AG04449 (cell line): ENCODE measurements at regions not wholly inside any gene's neighbourhood (a gene's known extent, or its start where the extent isn't known, plus 50 kb on each side); places are given as distances from the start of the nearest gene placed in this dataset.
A peak's percentile ranks its signal among the peaks of the same experiment; 100 is the strongest.
"Not testable (repeated sequence)": the region's sequence is repeated elsewhere in the genome, so short reads cannot be mapped to it uniquely, and the experiment has no call there.

ENCODE experiments used
- CTCF ChIA-PET: fragments of 350-600 bp; formaldehyde crosslinking; extraction: SDS; loops from one replicate; lab custom pipeline; 2021; ENCODE audit warnings: antibody characterized with exemption; lab: Yijun Ruan, JAX
- POLR2A ChIA-PET: fragments of 400-600, 350-600 bp; formaldehyde crosslinking; extraction: SDS; loops from one replicate; lab custom pipeline; 2020; ENCODE audit warnings: antibody characterized with exemption, inconsistent platforms; lab: Yijun Ruan, JAX
- DNase-seq: peaks from one replicate; pipeline ENCODE4 v3.0.0-alpha.2; 2010; ENCODE audit warnings: low read depth, low spot score
- H3K4me3 ChIP-seq: 2 replicates; pipeline ENCODE4 v1.5.1; 2011; ENCODE audit warnings: low read depth, mild to moderate bottlenecking, control low read depth, low read length
- TF ChIP-seq, protein P1 (sequence below): IDR thresholded peaks from one replicate; pipeline ENCODE4 v1.5.1; 2011; ENCODE audit warnings: mild to moderate bottlenecking, moderate library complexity, low read length, control low read depth, inconsistent platforms; ENCODE audit not compliant: insufficient read depth; ENCODE audit errors: missing control alignments

DNA sequence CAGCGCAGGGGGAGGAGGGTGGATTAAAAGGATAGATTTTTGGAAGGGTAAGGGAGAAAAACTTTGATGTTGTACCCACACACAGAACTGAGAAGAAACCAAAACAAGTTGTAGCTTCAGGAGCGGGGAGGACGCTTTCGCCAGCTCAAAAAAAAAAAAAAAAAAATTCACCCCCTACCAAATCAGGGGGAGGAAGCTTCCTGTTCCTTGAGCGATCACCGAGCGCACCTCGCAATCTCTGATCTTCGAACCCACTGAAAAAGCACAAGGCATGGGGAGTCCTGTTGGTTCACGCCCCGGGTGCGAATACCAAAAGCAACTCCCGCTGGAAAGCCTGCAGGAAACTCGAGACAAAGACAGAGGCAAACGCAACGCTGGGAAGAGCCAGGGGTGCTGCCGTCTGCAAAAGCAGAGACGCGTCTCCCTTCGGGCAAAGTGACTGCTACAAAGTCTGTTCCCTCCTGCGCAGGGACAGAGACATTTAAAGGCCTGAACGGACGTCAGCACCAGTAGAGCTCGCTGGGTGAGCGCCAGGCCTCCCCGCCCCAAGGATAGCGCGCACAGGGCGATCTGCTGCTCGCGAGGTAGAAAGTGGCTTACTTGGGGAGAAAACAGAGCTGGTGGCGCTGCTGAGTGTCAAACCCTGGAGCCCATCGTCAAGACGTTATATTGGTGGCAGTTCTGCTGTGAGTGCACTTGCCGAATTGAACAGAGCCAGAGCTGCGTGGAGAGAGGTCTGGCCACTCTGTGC lies 190.4 kb downstream of the USP22 start:
- TF ChIP-seq, protein P1, sequence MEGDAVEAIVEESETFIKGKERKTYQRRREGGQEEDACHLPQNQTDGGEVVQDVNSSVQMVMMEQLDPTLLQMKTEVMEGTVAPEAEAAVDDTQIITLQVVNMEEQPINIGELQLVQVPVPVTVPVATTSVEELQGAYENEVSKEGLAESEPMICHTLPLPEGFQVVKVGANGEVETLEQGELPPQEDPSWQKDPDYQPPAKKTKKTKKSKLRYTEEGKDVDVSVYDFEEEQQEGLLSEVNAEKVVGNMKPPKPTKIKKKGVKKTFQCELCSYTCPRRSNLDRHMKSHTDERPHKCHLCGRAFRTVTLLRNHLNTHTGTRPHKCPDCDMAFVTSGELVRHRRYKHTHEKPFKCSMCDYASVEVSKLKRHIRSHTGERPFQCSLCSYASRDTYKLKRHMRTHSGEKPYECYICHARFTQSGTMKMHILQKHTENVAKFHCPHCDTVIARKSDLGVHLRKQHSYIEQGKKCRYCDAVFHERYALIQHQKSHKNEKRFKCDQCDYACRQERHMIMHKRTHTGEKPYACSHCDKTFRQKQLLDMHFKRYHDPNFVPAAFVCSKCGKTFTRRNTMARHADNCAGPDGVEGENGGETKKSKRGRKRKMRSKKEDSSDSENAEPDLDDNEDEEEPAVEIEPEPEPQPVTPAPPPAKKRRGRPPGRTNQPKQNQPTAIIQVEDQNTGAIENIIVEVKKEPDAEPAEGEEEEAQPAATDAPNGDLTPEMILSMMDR = no peak
- ChIA-PET POLR2A (no interaction called here), CTCF (interaction anchor here (0.8 to 1.6 kb wide), 3 partner anchors 51 to 731 kb away, joined by 3 read pairs; no protein-coding TSS in a partner anchor)
- H3K4me3 ChIP-seq = peak overlapping the region; percentile 8; the same call in 1 of the 2 replicates
- no peak for DNase-seq

GRCh38 chr17:20852990-20853370 lies 189.8 kb downstream of the USP22 start:
- CTCF ChIA-PET = interaction anchor here (0.8 to 1.6 kb wide), 2 partner anchors 51 to 140 kb away, joined by 3 read pairs; no protein-coding TSS in a partner anchor
- H3K4me3 ChIP-seq = no peak overlapping the region
- TF ChIP-seq, protein P1 = no peak

GRCh38 chr17:20855910-20856470 lies 186.8 kb downstream of the USP22 start:
- not testable (repeated sequence) for DNase-seq, H3K4me3 ChIP-seq
- ChIA-PET CTCF (interaction anchor here (1.5 kb wide), 1 partner anchor 734 kb away, joined by 3 read pairs; no protein-coding TSS in a partner anchor), POLR2A (interaction anchor here (0.6 kb wide), 1 partner anchor 37 kb away, joined by 3 read pairs; no protein-coding TSS in a partner anchor)

More at GRCh38 chr17:20852990-20853370, 189.8 kb downstream of the USP22 start:
- no peak for DNase-seq
- POLR2A ChIA-PET = no interaction called here

DNA sequence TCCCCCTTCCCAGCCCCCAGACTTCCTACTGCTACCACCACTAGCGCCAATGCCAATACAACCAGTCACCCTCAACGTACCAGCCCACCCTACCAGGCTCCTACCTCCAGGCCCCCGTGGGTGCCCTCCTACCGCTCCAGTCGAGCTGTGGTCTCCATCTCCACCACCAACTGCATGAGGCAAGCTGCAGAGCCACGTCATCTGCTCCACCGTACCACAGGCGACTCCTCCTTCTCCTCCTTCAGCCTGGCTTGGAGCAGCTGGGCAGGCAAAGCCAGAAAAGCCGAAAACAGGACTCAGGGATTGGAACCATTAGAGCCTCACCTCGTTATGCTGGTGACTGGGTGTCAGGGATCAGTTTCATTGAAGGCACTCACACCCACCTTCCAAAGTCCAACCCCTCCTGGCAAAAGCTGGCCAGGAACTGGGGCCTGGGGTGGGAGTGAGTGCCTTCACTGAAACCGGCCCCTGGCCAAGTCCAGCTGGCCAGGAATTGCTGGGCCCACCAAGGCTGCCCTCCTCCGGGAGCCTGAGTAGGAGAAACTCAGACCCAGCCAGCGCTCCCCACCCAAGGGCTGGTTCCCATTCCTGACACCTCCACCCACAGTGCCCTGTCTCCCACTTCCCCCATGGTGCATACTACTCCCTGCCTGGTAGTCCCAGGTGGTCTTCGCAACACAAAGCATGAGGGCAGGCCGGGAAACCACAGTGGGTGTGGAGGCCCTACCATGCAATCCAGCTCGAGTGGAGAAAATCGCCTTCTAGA lies 176.2 kb downstream of the USP22 start:
- H3K4me3 ChIP-seq, POLR2A ChIA-PET, CTCF ChIA-PET, DNase-seq: not testable (repeated sequence)

DNA sequence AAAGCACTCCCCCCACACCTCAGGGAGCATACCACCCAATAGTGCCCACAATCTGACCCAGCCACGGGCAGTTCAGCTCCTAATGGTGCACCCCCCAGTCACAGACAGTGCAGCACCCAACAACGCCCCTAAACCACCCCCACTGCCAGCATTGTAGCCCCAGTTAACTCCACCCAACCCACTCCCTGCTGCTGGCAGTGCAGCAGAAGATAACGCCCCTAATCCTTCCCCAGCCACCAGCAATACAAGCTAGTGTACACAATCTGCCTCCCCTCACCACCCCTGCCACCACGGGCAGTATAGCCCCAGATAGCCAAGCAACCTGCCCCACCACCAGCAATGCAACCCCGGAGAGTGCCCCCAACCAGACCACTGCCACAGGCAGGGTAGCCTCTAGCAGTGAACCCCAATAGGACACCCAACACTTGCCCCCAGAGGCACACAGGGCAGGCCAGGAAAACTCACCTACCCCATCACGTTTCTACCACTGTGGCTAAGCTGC lies 175.3 kb downstream of the USP22 start:
- POLR2A ChIA-PET, DNase-seq, CTCF ChIA-PET, H3K4me3 ChIP-seq: not testable (repeated sequence)

GRCh38 chr17:20867938-20868661 lies 174.7 kb downstream of the USP22 start:
- CTCF ChIA-PET = interaction anchor here (0.7 kb wide), 1 partner anchor 47 kb away, joined by 3 read pairs; no protein-coding TSS in a partner anchor
- POLR2A ChIA-PET, H3K4me3 ChIP-seq, DNase-seq: not testable (repeated sequence)

GRCh38 chr17:20868662-20869007 lies 174.2 kb downstream of the USP22 start:
- CTCF ChIA-PET = interaction anchor here (0.7 kb wide), 1 partner anchor 46 kb away, joined by 3 read pairs; no protein-coding TSS in a partner anchor
- DNase-seq, H3K4me3 ChIP-seq, POLR2A ChIA-PET: not testable (repeated sequence)

DNA sequence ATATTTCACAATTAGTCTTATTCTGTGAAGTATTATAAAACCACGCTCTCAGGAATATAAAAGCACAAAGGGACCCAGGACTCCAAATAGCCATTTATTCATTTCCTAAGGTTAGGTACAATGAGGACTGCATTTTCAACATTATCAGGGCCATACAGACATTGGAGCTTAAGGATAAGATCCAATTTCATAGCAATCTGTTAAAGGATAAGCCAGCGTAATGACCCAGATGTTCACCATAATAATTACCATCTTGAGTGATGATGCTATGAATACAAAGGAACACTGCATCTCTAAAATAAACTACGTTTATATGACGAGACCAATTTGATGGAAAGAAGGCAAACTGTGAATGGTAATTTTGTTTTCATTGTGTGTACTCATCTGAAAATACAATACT lies 169.6 kb downstream of the USP22 start:
- POLR2A ChIA-PET, H3K4me3 ChIP-seq, DNase-seq, CTCF ChIA-PET: not testable (repeated sequence)

DNA sequence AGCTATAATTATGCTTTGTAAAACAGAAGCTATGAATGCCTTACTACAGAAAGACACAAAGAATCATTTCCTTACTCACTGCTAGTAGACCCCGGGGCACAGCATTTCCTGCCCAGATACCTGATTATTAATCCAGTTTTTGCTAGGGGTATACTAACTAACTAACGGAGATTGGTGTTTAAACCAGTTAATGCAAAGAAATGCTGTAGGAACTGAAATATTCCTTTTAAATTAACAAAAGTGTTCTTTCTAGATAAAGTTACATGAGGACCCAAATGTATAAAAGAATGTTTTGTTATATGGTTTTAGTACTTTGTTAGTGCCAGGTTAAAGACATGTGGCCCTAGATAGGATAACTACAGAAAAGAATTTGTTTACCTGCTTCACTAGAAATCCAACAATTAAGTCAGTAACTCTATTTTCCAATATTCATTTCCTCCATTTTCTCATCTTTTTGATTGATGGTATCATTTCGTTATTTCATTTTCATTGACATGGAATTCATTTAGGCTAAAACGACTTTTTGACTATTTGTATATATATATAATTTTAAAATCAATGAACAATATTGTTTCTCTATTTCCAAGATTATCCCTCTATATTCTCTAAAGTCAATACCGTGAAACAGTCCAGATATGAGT lies 169.0 kb downstream of the USP22 start:
- CTCF ChIA-PET, H3K4me3 ChIP-seq, DNase-seq, POLR2A ChIA-PET: not testable (repeated sequence)

GRCh38 chr17:20877384-20877783 lies 165.4 kb downstream of the USP22 start:
- CTCF ChIA-PET, POLR2A ChIA-PET, H3K4me3 ChIP-seq, DNase-seq: not testable (repeated sequence)
